ENCODE measurements at regions not wholly inside any gene's neighbourhood (a gene's known extent, or its start where the extent isn't known, plus 50 kb on each side); places are given as distances from the start of the nearest gene placed in this dataset.

DNA sequence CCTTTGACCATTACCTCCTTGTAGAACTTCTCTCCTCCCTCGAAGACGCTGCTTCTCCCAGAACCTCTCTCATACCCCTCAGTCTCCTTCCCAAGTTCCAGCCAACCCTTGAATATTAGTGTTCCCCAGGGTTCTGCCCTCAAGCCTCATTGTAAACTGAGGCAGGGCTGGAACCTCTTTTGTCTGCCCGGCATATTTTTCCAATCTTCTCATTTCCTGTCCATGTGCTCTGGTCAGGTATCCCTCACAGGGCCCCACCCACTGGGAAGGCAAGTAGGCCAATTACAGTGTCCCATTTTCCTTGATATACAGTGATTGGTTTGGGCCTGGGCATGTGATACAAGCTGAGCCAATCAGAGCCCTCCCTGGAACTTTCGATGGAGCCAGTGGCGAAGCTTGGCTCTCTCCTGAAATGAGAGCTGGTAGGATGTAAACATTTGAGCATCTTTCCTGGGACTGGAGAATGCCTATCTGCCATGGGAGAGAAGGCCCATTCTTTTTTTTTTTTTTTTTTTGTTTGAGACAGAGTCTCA lies 57.1 kb upstream of the ID3 start:
- intact Hi-C loops (cut with micrococcal nuclease), result no loop called here
- H3K36me3 Mint-ChIP-seq, result no peaks in the 10 kb centered on the region
- H3K27ac Mint-ChIP-seq, result no peak overlapping the region
- Histone ChIP-seq H3K27ac (ENCODE audit: low read length) (no peak overlapping the region), H3K4me1 (ENCODE audit: control insufficient read depth, insufficient read depth, low read length) (peaks cover 49% of the 10 kb centered on the region), H3K9me3 (ENCODE audit: control insufficient read depth, insufficient read depth, low read length) (no peaks in the 10 kb centered on the region), H3K36me3 (ENCODE audit: control insufficient read depth, insufficient read depth, low read length) (no peaks in the 10 kb centered on the region), H3K4me3 (ENCODE audit: low read length) (no peak overlapping the region), H3K27me3 (ENCODE audit: control insufficient read depth, insufficient read depth, low read length) (peaks cover 7% of the 10 kb centered on the region)
- H3K9me3 Mint-ChIP-seq, result no peaks in the 10 kb centered on the region
- no peak overlapping the region for H3K4me3 Mint-ChIP-seq
- DNase-seq, result no peak
- H3K27me3 Mint-ChIP-seq (ENCODE audit: low read depth in 2 of 2), result peaks cover 22 to 28% of the 10 kb centered on the region in 2 donors
- TF ChIP-seq, protein P1, sequence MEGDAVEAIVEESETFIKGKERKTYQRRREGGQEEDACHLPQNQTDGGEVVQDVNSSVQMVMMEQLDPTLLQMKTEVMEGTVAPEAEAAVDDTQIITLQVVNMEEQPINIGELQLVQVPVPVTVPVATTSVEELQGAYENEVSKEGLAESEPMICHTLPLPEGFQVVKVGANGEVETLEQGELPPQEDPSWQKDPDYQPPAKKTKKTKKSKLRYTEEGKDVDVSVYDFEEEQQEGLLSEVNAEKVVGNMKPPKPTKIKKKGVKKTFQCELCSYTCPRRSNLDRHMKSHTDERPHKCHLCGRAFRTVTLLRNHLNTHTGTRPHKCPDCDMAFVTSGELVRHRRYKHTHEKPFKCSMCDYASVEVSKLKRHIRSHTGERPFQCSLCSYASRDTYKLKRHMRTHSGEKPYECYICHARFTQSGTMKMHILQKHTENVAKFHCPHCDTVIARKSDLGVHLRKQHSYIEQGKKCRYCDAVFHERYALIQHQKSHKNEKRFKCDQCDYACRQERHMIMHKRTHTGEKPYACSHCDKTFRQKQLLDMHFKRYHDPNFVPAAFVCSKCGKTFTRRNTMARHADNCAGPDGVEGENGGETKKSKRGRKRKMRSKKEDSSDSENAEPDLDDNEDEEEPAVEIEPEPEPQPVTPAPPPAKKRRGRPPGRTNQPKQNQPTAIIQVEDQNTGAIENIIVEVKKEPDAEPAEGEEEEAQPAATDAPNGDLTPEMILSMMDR (IDR thresholded peaks at IDR 0.05), result no peak
- WGBS (ENCODE audit: insufficient coverage), result 98% methylated on average over 5 of the region's 5 CpGs
- no peak for ATAC-seq
- H3K4me1 Mint-ChIP-seq, result peaks cover 0 to 25% of the 10 kb centered on the region in 2 donors

DNA sequence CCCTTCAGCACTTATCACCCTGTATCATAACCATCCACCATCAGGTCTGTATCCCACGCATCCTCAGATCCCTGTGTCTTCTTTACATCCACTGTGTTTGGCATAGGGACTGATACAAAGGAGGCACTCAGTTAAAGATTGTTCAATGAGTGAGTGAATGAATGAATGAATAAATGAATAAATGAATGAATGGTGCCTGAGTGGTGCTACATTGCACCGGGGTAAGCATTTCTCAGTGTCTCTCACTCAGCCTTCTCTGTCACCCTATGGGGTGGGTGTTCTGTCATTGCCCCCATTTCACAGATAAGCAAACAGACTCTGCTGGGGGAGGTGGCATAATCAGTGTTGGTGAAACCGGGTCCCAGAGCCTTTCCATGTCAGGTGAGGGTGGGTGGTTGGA lies 56.6 kb upstream of the ID3 start:
- no peaks in the 10 kb centered on the region for H3K36me3 ChIP-seq (ENCODE audit: control insufficient read depth, insufficient read depth, low read length)
- 100% methylated on average over 1 of the region's 3 CpGs for WGBS (ENCODE audit: insufficient coverage)
- no peaks in the 10 kb centered on the region for H3K36me3 Mint-ChIP-seq
- DNase-seq, result no peak
- no peaks in the 10 kb centered on the region for H3K9me3 ChIP-seq (ENCODE audit: control insufficient read depth, insufficient read depth, low read length)
- H3K4me3 Mint-ChIP-seq, result no peak overlapping the region
- H3K27ac Mint-ChIP-seq, result no peak overlapping the region
- no peak overlapping the region for H3K4me3 ChIP-seq (ENCODE audit: low read length)
- no peak overlapping the region for H3K27ac ChIP-seq (ENCODE audit: low read length)
- H3K9me3 Mint-ChIP-seq, result no peaks in the 10 kb centered on the region
- H3K27me3 ChIP-seq (ENCODE audit: control insufficient read depth, insufficient read depth, low read length), result peaks cover 7% of the 10 kb centered on the region
- H3K27me3 Mint-ChIP-seq (ENCODE audit: low read depth in 2 of 2), result peaks cover 17 to 24% of the 10 kb centered on the region in 2 donors
- TF ChIP-seq, protein P1 (IDR thresholded peaks at IDR 0.05), result no peak
- H3K4me1 Mint-ChIP-seq, result peaks cover 0 to 25% of the 10 kb centered on the region in 2 donors
- intact Hi-C loops (cut with micrococcal nuclease), result no loop called here
- H3K4me1 ChIP-seq (ENCODE audit: control insufficient read depth, insufficient read depth, low read length), result peaks cover 48% of the 10 kb centered on the region
- no peak for ATAC-seq

DNA sequence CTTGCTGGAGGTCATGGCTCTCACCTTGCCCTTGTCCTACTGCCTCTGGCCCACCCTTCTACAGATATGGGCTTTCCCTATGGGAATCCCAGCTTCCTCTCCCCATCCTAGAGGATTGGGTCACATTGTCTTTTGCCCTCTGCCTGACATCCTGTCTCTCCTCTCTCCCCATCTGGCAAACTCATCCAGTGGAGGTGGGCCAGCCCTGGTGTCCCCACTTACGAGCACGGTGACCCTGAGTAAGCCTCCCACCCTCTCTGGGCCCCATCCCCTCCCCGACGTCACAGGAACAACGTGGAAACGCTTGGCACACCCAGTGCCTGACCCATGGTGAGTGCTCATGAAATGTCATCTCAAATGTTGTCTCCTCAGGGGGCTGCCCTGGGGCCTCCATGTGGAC lies 56.1 kb upstream of the ID3 start:
- Histone ChIP-seq H3K9me3 (ENCODE audit: control insufficient read depth, insufficient read depth, low read length) (no peaks in the 10 kb centered on the region), H3K36me3 (ENCODE audit: control insufficient read depth, insufficient read depth, low read length) (no peaks in the 10 kb centered on the region), H3K4me1 (ENCODE audit: control insufficient read depth, insufficient read depth, low read length) (peaks cover 44% of the 10 kb centered on the region), H3K27ac (ENCODE audit: low read length) (no peak overlapping the region), H3K4me3 (ENCODE audit: low read length) (no peak overlapping the region), H3K27me3 (ENCODE audit: control insufficient read depth, insufficient read depth, low read length) (peaks cover 7% of the 10 kb centered on the region)
- H3K4me3 Mint-ChIP-seq, result no peak overlapping the region
- ATAC-seq (no peak), DNase-seq (no peak)
- H3K9me3 Mint-ChIP-seq, result no peaks in the 10 kb centered on the region
- intact Hi-C loops (cut with micrococcal nuclease), result no loop called here
- WGBS (ENCODE audit: insufficient coverage), result 92% methylated on average over 6 of the region's 6 CpGs
- H3K27me3 Mint-ChIP-seq (ENCODE audit: low read depth in 2 of 2), result peaks cover 13 to 20% of the 10 kb centered on the region in 2 donors
- H3K4me1 Mint-ChIP-seq, result peaks cover 0 to 25% of the 10 kb centered on the region in 2 donors
- TF ChIP-seq, protein P1 (IDR thresholded peaks at IDR 0.05), result no peak
- H3K27ac Mint-ChIP-seq, result no peak overlapping the region
- no peaks in the 10 kb centered on the region for H3K36me3 Mint-ChIP-seq

DNA sequence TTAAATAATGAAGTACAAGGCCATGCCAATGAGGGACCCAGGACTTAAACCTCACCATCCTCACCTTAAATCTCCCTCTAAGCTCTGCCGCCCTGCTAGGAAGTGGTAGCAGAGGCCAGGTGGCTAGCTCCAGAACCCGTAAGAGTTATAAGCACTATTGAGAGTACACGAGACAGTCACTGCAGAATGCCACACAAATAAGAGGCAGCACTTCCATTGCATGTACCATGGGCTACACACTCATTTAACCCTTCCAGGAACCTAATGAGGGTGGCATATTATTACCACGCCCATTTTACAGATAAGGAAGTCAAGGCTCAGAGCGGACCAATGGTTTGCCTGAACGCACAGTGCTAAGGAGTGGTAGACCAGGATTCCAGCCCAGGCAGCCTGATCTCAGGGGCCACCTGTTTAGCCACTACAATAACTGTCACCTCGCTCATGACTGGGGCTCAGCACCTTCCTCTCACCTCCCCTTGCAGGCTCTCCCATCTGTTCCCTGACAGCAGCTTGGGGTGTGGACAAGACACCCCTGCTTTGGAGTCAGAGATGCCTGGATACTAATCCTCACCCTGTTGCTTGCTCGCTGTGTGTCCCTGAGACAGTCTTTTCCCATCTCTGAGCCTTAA lies 54.8 kb upstream of the ID3 start:
- Histone ChIP-seq H3K4me1 (ENCODE audit: control insufficient read depth, insufficient read depth, low read length) (peaks cover 33% of the 10 kb centered on the region), H3K27ac (ENCODE audit: low read length) (peak overlapping the region; percentile 61), H3K27me3 (ENCODE audit: control insufficient read depth, insufficient read depth, low read length) (peaks cover 7% of the 10 kb centered on the region), H3K9me3 (ENCODE audit: control insufficient read depth, insufficient read depth, low read length) (no peaks in the 10 kb centered on the region), H3K4me3 (ENCODE audit: low read length) (no peak overlapping the region), H3K36me3 (ENCODE audit: control insufficient read depth, insufficient read depth, low read length) (no peaks in the 10 kb centered on the region)
- intact Hi-C loops (cut with micrococcal nuclease), result no loop called here
- Mint-ChIP-seq H3K27me3 (ENCODE audit: low read depth in 2 of 2) (peaks cover 12 to 17% of the 10 kb centered on the region in 2 donors), H3K4me3 (no peak overlapping the region), H3K4me1 (peaks cover 0 to 19% of the 10 kb centered on the region in 2 donors), H3K36me3 (no peaks in the 10 kb centered on the region), H3K27ac (no peak overlapping the region), H3K9me3 (no peaks in the 10 kb centered on the region)
- TF ChIP-seq, protein P1 (IDR thresholded peaks at IDR 0.05), result no peak
- no peak for ATAC-seq
- 65% methylated on average over 8 of the region's 8 CpGs for WGBS (ENCODE audit: insufficient coverage)
- no peak for DNase-seq

Measured in natural killer cell (primary cell).